H1 (cell line): ENCODE measurements at regions not wholly inside any gene's neighbourhood (a gene's known extent, or its start where the extent isn't known, plus 50 kb on each side); places are given as distances from the start of the nearest gene placed in this dataset.

ENCODE experiments used
- CTCF ChIA-PET: fragments of 300-600 bp; sonication (Branson Sonifier 250); formaldehyde crosslinking; loops from one replicate; lab custom pipeline; 2021; ENCODE audit not compliant: partially characterized antibody; lab: Charles Lee
- POLR2A ChIA-PET: fragments of 300-600 bp; sonication (Branson Sonifier 250); formaldehyde crosslinking; loops from one replicate; lab custom pipeline; 2021; ENCODE audit warnings: inconsistent platforms; ENCODE audit not compliant: partially characterized antibody; lab: Charles Lee
- DNase-seq, 2 experiments: peaks; one replicate each; pipeline versions ENCODE4 v3.0.0 to v3.0.0-alpha.2; 2010 to 2022; ENCODE audit warnings: low spot score in 2 of 2, low read depth in 1 of 2, mixed read lengths in 1 of 2
- FAIRE-seq: peaks from 2 replicates; lab custom pipeline; 2011; peaks lifted over from hg19 to GRCh38; lab: Jason Lieb, UNC
- H2AFZ ChIP-seq: 2 replicates; pipeline ENCODE4 v1.8.1; 2012; ENCODE audit warnings: low read length, inconsistent platforms
- H2AK5ac ChIP-seq: 2 replicates; pipeline ENCODE4 v1.6.1; 2013; ENCODE audit warnings: low read depth, low read length
- H2BK120ac ChIP-seq: replicated peaks from 2 replicates; pipeline ENCODE3; 2013; ENCODE audit warnings: low read depth, low read length, inconsistent platforms
- H2BK12ac ChIP-seq: 2 replicates; pipeline ENCODE4 v1.6.1; 2013; ENCODE audit warnings: low read depth, low read length
- H2BK15ac ChIP-seq: 2 replicates; pipeline ENCODE4 v1.6.1; 2013; ENCODE audit warnings: low read length
- H2BK20ac ChIP-seq: 2 replicates; pipeline ENCODE4 v1.6.1; 2013; ENCODE audit warnings: low read length
- H2BK5ac ChIP-seq: 2 replicates; pipeline ENCODE4 v1.6.1; 2013; ENCODE audit warnings: low read depth, low read length
- H3K14ac ChIP-seq: 2 replicates; pipeline ENCODE4 v1.6.1; 2013; ENCODE audit warnings: inconsistent platforms; ENCODE audit not compliant: insufficient read length
- H3K18ac ChIP-seq: 2 replicates; pipeline ENCODE4 v1.6.1; 2013; ENCODE audit warnings: low read length; ENCODE audit errors: extremely low read depth
- H3K23ac ChIP-seq: 2 replicates; pipeline ENCODE4 v1.6.1; 2013; ENCODE audit warnings: inconsistent platforms; ENCODE audit not compliant: insufficient read length
- H3K23me2 ChIP-seq: 2 replicates; pipeline ENCODE4 v1.6.1; 2013; ENCODE audit warnings: low read depth, low read length
- H3K27ac ChIP-seq: 2 replicates; pipeline ENCODE4 v1.6.1; 2011; ENCODE audit warnings: low read depth, low read length, inconsistent platforms
- H3K27me3 ChIP-seq, 4 experiments: replicated peaks in 1 of 4; 1 replicate in 1 of 4; 2 replicates in 3 of 4; pipeline versions ENCODE4 v1.6.1 to v1.8.1; 2011 to 2013; ENCODE audit warnings: low read length in 3 of 4, mild to moderate bottlenecking in 3 of 4, inconsistent platforms in 2 of 4, mixed read lengths in 2 of 4, moderate library complexity in 1 of 4; ENCODE audit not compliant: control insufficient read depth in 3 of 4, insufficient read depth in 3 of 4; ENCODE audit errors: extremely low read depth in 1 of 4
- H3K36me3 ChIP-seq, 4 experiments: 2 replicates each; pipeline versions ENCODE4 v1.6.1 to v1.8.1; 2011 to 2013; ENCODE audit warnings: mild to moderate bottlenecking in 4 of 4, low read length in 3 of 4, moderate library complexity in 2 of 4, control low read depth in 1 of 4, inconsistent platforms in 1 of 4; ENCODE audit not compliant: insufficient read depth in 4 of 4, control insufficient read depth in 2 of 4
- H3K4ac ChIP-seq: replicated peaks from 2 replicates; pipeline ENCODE3; 2013; ENCODE audit warnings: low read length, low read depth, mixed read lengths, inconsistent platforms; ENCODE audit not compliant: insufficient read length
- H3K4me1 ChIP-seq, 4 experiments: replicated peaks in 1 of 4; 1 replicate in 1 of 4; 2 replicates in 3 of 4; pipeline versions ENCODE4 v1.6.1 to v1.8.1; 2011 to 2013; ENCODE audit warnings: low read length in 3 of 4, inconsistent platforms in 2 of 4, mixed read lengths in 1 of 4; ENCODE audit not compliant: insufficient read depth in 4 of 4, control insufficient read depth in 3 of 4
- H3K4me2 ChIP-seq, 2 experiments: 2 replicates each; pipeline versions ENCODE4 v1.6.1 to v1.8.1; 2011 to 2013; ENCODE audit warnings: low read depth in 2 of 2, low read length in 2 of 2, control low read depth in 1 of 2, inconsistent platforms in 1 of 2, mild to moderate bottlenecking in 1 of 2; ENCODE audit not compliant: insufficient read depth in 1 of 2
- H3K4me3 ChIP-seq, 4 experiments: fragments of 200-600, 300-600 bp in 1 of 4; sonication (generic), shearing (Covaris generic), sonication (Bioruptor Twin) in 1 of 4; 2 replicates each; pipeline versions ENCODE4 v1.5.1 to v1.8.1; 2011 to 2016; ENCODE audit warnings: low read length in 4 of 4, low read depth in 3 of 4, control low read depth in 2 of 4, inconsistent platforms in 2 of 4, mild to moderate bottlenecking in 2 of 4, mixed read lengths in 1 of 4, moderate library complexity in 1 of 4; ENCODE audit not compliant: insufficient read depth in 2 of 4; ENCODE audit errors: extremely low read depth in 1 of 4
- H3K56ac ChIP-seq: replicated peaks from 2 replicates; pipeline ENCODE3; 2013; ENCODE audit warnings: low read depth, mild to moderate bottlenecking, mixed read lengths, low read length, inconsistent platforms; ENCODE audit not compliant: insufficient read length
- H3K79me1 ChIP-seq: 2 replicates; pipeline ENCODE4 v1.6.1; 2013; ENCODE audit warnings: low read depth, low read length, control low read depth
- H3K79me2 ChIP-seq, 2 experiments: 2 replicates each; pipeline versions ENCODE4 v1.6.1 to v1.8.1; 2012 to 2013; ENCODE audit warnings: low read length in 2 of 2, mild to moderate bottlenecking in 2 of 2, inconsistent platforms in 1 of 2; ENCODE audit not compliant: insufficient read depth in 2 of 2, control insufficient read depth in 1 of 2
- H3K9ac ChIP-seq, 4 experiments: replicated peaks in 1 of 4; 1 replicate in 1 of 4; 2 replicates in 3 of 4; pipeline versions ENCODE4 v1.6.1 to v1.8.1; 2011 to 2013; ENCODE audit warnings: low read depth in 3 of 4, low read length in 3 of 4, control low read depth in 2 of 4, mild to moderate bottlenecking in 2 of 4, moderate library complexity in 2 of 4, inconsistent platforms in 1 of 4; ENCODE audit errors: extremely low read depth in 1 of 4
- H3K9me3 ChIP-seq, 2 experiments: 2 replicates each; pipeline versions ENCODE4 v1.6.1 to v1.8.1; 2012 to 2013; ENCODE audit warnings: mild to moderate bottlenecking in 2 of 2, moderate library complexity in 2 of 2, control low read depth in 1 of 2, inconsistent platforms in 1 of 2, low read depth in 1 of 2, low read length in 1 of 2, mixed read lengths in 1 of 2; ENCODE audit not compliant: insufficient read depth in 2 of 2
- H4K20me1 ChIP-seq, 2 experiments: replicated peaks in 1 of 2; 2 replicates each; pipeline versions ENCODE3 to v1.8.1; 2011 to 2013; ENCODE audit warnings: inconsistent platforms in 2 of 2, low read length in 2 of 2, mild to moderate bottlenecking in 1 of 2; ENCODE audit not compliant: insufficient read depth in 2 of 2, control insufficient read depth in 1 of 2
- H4K5ac ChIP-seq: 2 replicates; pipeline ENCODE4 v1.6.1; 2013; ENCODE audit warnings: low read length, low read depth, mixed read lengths, inconsistent platforms; ENCODE audit not compliant: insufficient read length
- H4K8ac ChIP-seq: 2 replicates; pipeline ENCODE4 v1.8.0; 2013; ENCODE audit warnings: mild to moderate bottlenecking, moderate library complexity, low read length, inconsistent platforms; ENCODE audit not compliant: insufficient read depth; ENCODE audit errors: extremely low read depth
- H4K91ac ChIP-seq: replicated peaks from 2 replicates; pipeline ENCODE3; 2013; ENCODE audit warnings: low read length, mixed read lengths, inconsistent platforms; ENCODE audit not compliant: insufficient read length
- EZH2 ChIP-seq: fragments of 200-600 bp; sonication (generic); IDR thresholded peaks from 2 replicates; pipeline ENCODE4 v1.7.1; 2012; ENCODE audit warnings: low read depth, mild to moderate bottlenecking, moderate library complexity, low read length, inconsistent platforms; ENCODE audit not compliant: severe bottlenecking
- FOSL1 ChIP-seq: IDR thresholded peaks from 2 replicates; pipeline ENCODE4 v1.6.1; 2011; ENCODE audit warnings: mild to moderate bottlenecking, low read depth, low read length, moderate library complexity; ENCODE audit not compliant: insufficient read depth
- HDAC6 ChIP-seq: IDR thresholded peaks from one replicate; pipeline ENCODE4 v1.7.1; 2012; ENCODE audit warnings: low read depth, mild to moderate bottlenecking, inconsistent platforms, low read length, moderate library complexity
- JUND ChIP-seq: IDR thresholded peaks from 2 replicates; pipeline ENCODE4 v1.6.1; 2011; ENCODE audit warnings: mild to moderate bottlenecking, improper control_type of control experiment, low read length
- KDM1A ChIP-seq: fragments of 200-600, 300-600 bp; sonication (generic); IDR thresholded peaks from 2 replicates; pipeline ENCODE4 v1.7.1; 2016; ENCODE audit warnings: mild to moderate bottlenecking, low read length, borderline replicate concordance
- KDM5A ChIP-seq: fragments of 200-600 bp; IDR thresholded peaks from 2 replicates; pipeline ENCODE4 v1.7.1; 2012; ENCODE audit warnings: mild to moderate bottlenecking, low read length, inconsistent platforms, mixed read lengths
- MAFK ChIP-seq: IDR thresholded peaks from 2 replicates; pipeline ENCODE4 v1.6.1; 2012; ENCODE audit warnings: low read depth, mild to moderate bottlenecking, improper control_type of control experiment, low read length
- NANOG ChIP-seq: IDR thresholded peaks from 2 replicates; pipeline ENCODE4 v1.6.1; 2011; ENCODE audit warnings: low read length, low read depth, mild to moderate bottlenecking, inconsistent platforms; ENCODE audit not compliant: insufficient read depth, poor library complexity, severe bottlenecking
- SAP30 ChIP-seq: fragments of 300-600 bp; sonication (generic); IDR thresholded peaks from 2 replicates; pipeline ENCODE4 v1.7.1; 2012; ENCODE audit warnings: low read length, moderate library complexity, mild to moderate bottlenecking, inconsistent platforms; ENCODE audit not compliant: insufficient read depth, insufficient replicate concordance
- SP4 ChIP-seq: IDR thresholded peaks from 2 replicates; pipeline ENCODE4 v1.6.1; 2012; ENCODE audit warnings: low read length, inconsistent platforms
- TAF1 ChIP-seq: IDR thresholded peaks from 2 replicates; pipeline ENCODE4 v1.6.1; 2011; ENCODE audit warnings: mild to moderate bottlenecking, low read depth, low read length
- TAF7 ChIP-seq: optimal IDR thresholded peaks from 2 replicates; pipeline ENCODE3; 2011; ENCODE audit warnings: low read depth, mild to moderate bottlenecking, inconsistent platforms, low read length, moderate library complexity, borderline replicate concordance
- TEAD4 ChIP-seq: IDR thresholded peaks from 2 replicates; pipeline ENCODE4 v1.6.1; 2012; ENCODE audit warnings: low read depth, low read length, inconsistent platforms, mixed read lengths
- ZNF274 ChIP-seq: IDR thresholded peaks from 2 replicates; pipeline ENCODE4 v1.7.0; 2012; ENCODE audit warnings: low read length, borderline replicate concordance; ENCODE audit errors: extremely low read depth
- WGBS, 2 experiments: shearing (Covaris generic) in 1 of 2; methylation state at CpG; one replicate each; pipeline versions ENCODE4 v1.1.6 to v1.1.7; 2013 to 2015; ENCODE audit warnings: low lambda C conversion rate in 2 of 2, mixed read lengths in 2 of 2, inconsistent platforms in 1 of 2, low coverage in 1 of 2, missing lambda C conversion rate in 1 of 2; ENCODE audit not compliant: insufficient replicate concordance in 2 of 2, insufficient coverage in 1 of 2, insufficient read length in 1 of 2; ENCODE audit errors: extremely low coverage in 1 of 2, missing lambda C conversion rate in 1 of 2; 5-methylcytosine and 5-hydroxymethylcytosine counted together

GRCh38 chr14:71373773-71374172, 466.5 kb downstream of the PCNX1 start:
- no peak overlapping the region for H3K56ac ChIP-seq
- no peak overlapping the region for H3K18ac ChIP-seq
- DNase-seq (no peak), FAIRE-seq (no peak)
- H3K4ac ChIP-seq: no peak overlapping the region
- no peak overlapping the region for H2BK120ac ChIP-seq
- H3K4me1 ChIP-seq: no peaks in the 10 kb centered on the region
- H4K20me1 ChIP-seq: peaks cover 0 to 4% of the 10 kb centered on the region in 2 experiments
- no peak for TF ChIP-seq ZNF274
- no peak for TF ChIP-seq EZH2
- TF ChIP-seq SP4: no peak
- no peak for TF ChIP-seq NANOG
- no peak for TF ChIP-seq TAF7
- no peak for TF ChIP-seq FOSL1
- no peak for TF ChIP-seq KDM5A
- TF ChIP-seq TEAD4: no peak
- TF ChIP-seq HDAC6: no peak
- TF ChIP-seq KDM1A: no peak
- no peak for TF ChIP-seq MAFK
- no peak for TF ChIP-seq TAF1
- TF ChIP-seq SAP30: no peak
- no peak for TF ChIP-seq JUND
- H3K79me2 ChIP-seq: peaks cover 3 to 69% of the 10 kb centered on the region in 2 experiments; a peak in 3 of 4 replicates
- no peak overlapping the region for H2BK12ac ChIP-seq
- no peak overlapping the region for H4K5ac ChIP-seq
- H3K4me3 ChIP-seq: no peak overlapping the region
- peaks cover 0 to 9% (median 0%) of the 10 kb centered on the region in 4 experiments; a peak in 1 of 8 replicates for H3K36me3 ChIP-seq
- H3K9me3 ChIP-seq: peaks cover 0 to 15% of the 10 kb centered on the region in 2 experiments; a peak in 2 of 4 replicates
- H2BK5ac ChIP-seq: no peak overlapping the region
- no peak overlapping the region for H3K14ac ChIP-seq
- H3K23me2 ChIP-seq: no peaks in the 10 kb centered on the region
- H2BK20ac ChIP-seq: no peak overlapping the region
- H3K4me2 ChIP-seq: no peak overlapping the region
- no peak overlapping the region for H3K9ac ChIP-seq
- ChIA-PET CTCF (interaction anchor here (1.0 kb wide), 1 partner anchor 12 kb away, joined by 3 read pairs; no protein-coding TSS in a partner anchor), POLR2A (no interaction called here)
- H4K91ac ChIP-seq: no peak overlapping the region
- H3K79me1 ChIP-seq: peaks cover 2% of the 10 kb centered on the region; the same call in 1 of the 2 replicates
- no peak overlapping the region for H2AFZ ChIP-seq
- no peak overlapping the region for H2AK5ac ChIP-seq
- H2BK15ac ChIP-seq: no peak overlapping the region
- H3K27me3 ChIP-seq: no peaks in the 10 kb centered on the region
- no peak overlapping the region for H3K27ac ChIP-seq
- H3K23ac ChIP-seq: no peak overlapping the region
- 78% methylated on average over 1 of the region's 1 CpG; no CpG with 5 or more reads in 1 of the 2 experiments for WGBS, 2 experiments
- H4K8ac ChIP-seq: no peak overlapping the region
